GM23338 (cell line): ENCODE measurements at regions not wholly inside any gene's neighbourhood (a gene's known extent, or its start where the extent isn't known, plus 50 kb on each side); places are given as distances from the start of the nearest gene placed in this dataset.

Experiments used
- ATAC-seq: fragments of 200-7000 bp; cut with Tn5 transposase; 3 replicates; pipeline ENCODE4 v1.9.1; 2020
- DNase-seq: peaks from one replicate; pipeline ENCODE4 v3.0.0-alpha.2; 2015; ENCODE audit warnings: low spot score
- H2AFZ ChIP-seq: fragments of 200-600 bp; sonication (generic); 2 replicates; pipeline ENCODE4 v1.8.0; 2016; ENCODE audit warnings: antibody characterized with exemption, mild to moderate bottlenecking, moderate library complexity
- H3F3A ChIP-seq: fragments of 200-600 bp; sonication (generic); replicated peaks from 2 replicates; pipeline ENCODE4 v1.8.0; 2017; ENCODE audit warnings: antibody characterized with exemption, mixed run types, low read depth
- H3K27ac ChIP-seq: fragments of 200-600 bp; sonication (generic); 2 replicates; pipeline ENCODE4 v1.6.1; 2016; ENCODE audit warnings: low read depth
- H3K27me3 ChIP-seq: fragments of 200-600 bp; sonication (generic); 2 replicates; pipeline ENCODE4 v1.8.0; 2016; ENCODE audit warnings: mild to moderate bottlenecking, mixed run types, moderate library complexity; ENCODE audit not compliant: insufficient read depth
- H3K36me3 ChIP-seq: fragments of 200-600 bp; sonication (generic); 2 replicates; pipeline ENCODE4 v1.8.0; 2016; ENCODE audit warnings: mild to moderate bottlenecking; ENCODE audit not compliant: insufficient read depth
- H3K4me1 ChIP-seq: fragments of 200-600 bp; sonication (generic); 2 replicates; pipeline ENCODE4 v1.8.0; 2016; ENCODE audit warnings: mild to moderate bottlenecking, moderate library complexity; ENCODE audit not compliant: insufficient read depth
- H3K4me2 ChIP-seq: fragments of 200-600 bp; sonication (generic); 2 replicates; pipeline ENCODE4 v1.7.1; 2017; ENCODE audit warnings: mixed run types
- H3K4me3 ChIP-seq: fragments of 200-600 bp; sonication (generic); 2 replicates; pipeline ENCODE4 v1.6.1; 2016; ENCODE audit warnings: mixed run types
- H3K79me2 ChIP-seq: fragments of 200-600 bp; sonication (generic); replicated peaks from 2 replicates; pipeline ENCODE4 v1.8.0; 2017; ENCODE audit warnings: mild to moderate bottlenecking; ENCODE audit not compliant: insufficient read depth
- H3K9me2 ChIP-seq: fragments of 200-600 bp; sonication (generic); 2 replicates; pipeline ENCODE4 v1.8.0; 2017; ENCODE audit not compliant: insufficient read depth
- H4K20me1 ChIP-seq: fragments of 200-600 bp; sonication (generic); replicated peaks from 2 replicates; pipeline ENCODE4 v1.8.0; 2017; ENCODE audit warnings: mild to moderate bottlenecking; ENCODE audit not compliant: insufficient read depth
- H3K27ac Mint-ChIP-seq: 2 replicates; pipeline ENCODE4 v1.8.0; 2020; ENCODE audit warnings: inconsistent platforms, mild to moderate bottlenecking, moderate library complexity, mixed read lengths
- H3K27me3 Mint-ChIP-seq: 3 replicates; pipeline ENCODE4 v1.8.0; 2022; ENCODE audit warnings: low read depth, mild to moderate bottlenecking, moderate library complexity, mixed read lengths, inconsistent platforms; ENCODE audit not compliant: insufficient read depth, poor library complexity
- H3K36me3 Mint-ChIP-seq: 3 replicates; pipeline ENCODE4 v1.8.0; 2021; ENCODE audit warnings: low read depth, mild to moderate bottlenecking, inconsistent platforms, moderate library complexity, mixed read lengths
- H3K4me1 Mint-ChIP-seq: 3 replicates; pipeline ENCODE4 v1.8.0; 2020; ENCODE audit warnings: mild to moderate bottlenecking, inconsistent platforms, mixed read lengths
- H3K4me3 Mint-ChIP-seq: 3 replicates; pipeline ENCODE4 v1.8.0; 2021; ENCODE audit warnings: moderate library complexity, mild to moderate bottlenecking, inconsistent platforms, mixed read lengths
- H3K9me3 Mint-ChIP-seq: 3 replicates; pipeline ENCODE4 v1.8.0; 2020; ENCODE audit warnings: moderate library complexity, mild to moderate bottlenecking, inconsistent platforms, mixed read lengths
- CREB1 ChIP-seq: fragments of 250-450 bp; sonication (Bioruptor Pico); IDR thresholded peaks from 2 replicates; pipeline ENCODE4 v1.5.0; 2020; ENCODE audit warnings: low read depth, mild to moderate bottlenecking, moderate library complexity
- EZH2 ChIP-seq: fragments of 200-600 bp; sonication (generic); IDR thresholded peaks from one replicate; pipeline ENCODE4 v1.8.0; 2017; ENCODE audit warnings: antibody characterized with exemption, mild to moderate bottlenecking, low read depth; ENCODE audit not compliant: unreplicated experiment
- EZH2phosphoT487 ChIP-seq: fragments of 200-600 bp; sonication (generic); IDR thresholded peaks from one replicate; pipeline ENCODE4 v1.8.1; 2018; ENCODE audit warnings: antibody characterized with exemption; ENCODE audit not compliant: unreplicated experiment
- JUNB ChIP-seq: IDR thresholded peaks from one replicate; pipeline ENCODE4 v1.6.1; 2016; ENCODE audit warnings: antibody characterized with exemption; ENCODE audit not compliant: unreplicated experiment
- NANOG ChIP-seq: IDR thresholded peaks from 2 replicates; pipeline ENCODE4 v1.6.1; 2016; ENCODE audit warnings: antibody characterized with exemption, borderline replicate concordance
- POLR2AphosphoS5 ChIP-seq: IDR thresholded peaks from 2 replicates; pipeline ENCODE4 v1.6.1; 2016; ENCODE audit warnings: antibody characterized with exemption, low read depth
- STAT1 ChIP-seq: IDR thresholded peaks from one replicate; pipeline ENCODE4 v1.6.1; 2016; ENCODE audit warnings: antibody characterized with exemption; ENCODE audit not compliant: unreplicated experiment
- ZNF114 ChIP-seq: fragments of 250-450 bp; sonication (Bioruptor Pico); IDR thresholded peaks from 2 replicates; pipeline ENCODE4 v1.5.0; 2020; ENCODE audit warnings: mild to moderate bottlenecking, moderate library complexity
- ZNF331 ChIP-seq: fragments of 250-450 bp; sonication (Bioruptor Pico); IDR thresholded peaks from 2 replicates; pipeline ENCODE4 v1.5.0; 2020; ENCODE audit warnings: low read depth, mild to moderate bottlenecking, moderate library complexity
- TF ChIP-seq, protein P1 (sequence below): IDR thresholded peaks from one replicate; pipeline ENCODE4 v1.6.1; 2018; ENCODE audit warnings: antibody characterized with exemption; ENCODE audit not compliant: unreplicated experiment
- TF ChIP-seq, protein P2 (sequence below): IDR thresholded peaks from 2 replicates; pipeline ENCODE4 v1.6.1; 2016; ENCODE audit warnings: antibody characterized with exemption
- TF ChIP-seq, protein P3 (sequence below): fragments of 250-450 bp; sonication (Bioruptor Pico); IDR thresholded peaks from 2 replicates; pipeline ENCODE4 v1.5.0; 2020; ENCODE audit warnings: mild to moderate bottlenecking, moderate library complexity
- TF ChIP-seq, protein P4 (sequence below), 2 experiments: fragments of 200-600 bp in 1 of 2; sonication (generic) in 1 of 2; conservative IDR thresholded peaks; 2 replicates each; pipeline versions ENCODE4 v1.5.1 to v1.6.1; 2016 to 2017; ENCODE audit warnings: antibody characterized with exemption in 2 of 2, low read depth in 2 of 2, mild to moderate bottlenecking in 2 of 2, moderate library complexity in 1 of 2

DNA sequence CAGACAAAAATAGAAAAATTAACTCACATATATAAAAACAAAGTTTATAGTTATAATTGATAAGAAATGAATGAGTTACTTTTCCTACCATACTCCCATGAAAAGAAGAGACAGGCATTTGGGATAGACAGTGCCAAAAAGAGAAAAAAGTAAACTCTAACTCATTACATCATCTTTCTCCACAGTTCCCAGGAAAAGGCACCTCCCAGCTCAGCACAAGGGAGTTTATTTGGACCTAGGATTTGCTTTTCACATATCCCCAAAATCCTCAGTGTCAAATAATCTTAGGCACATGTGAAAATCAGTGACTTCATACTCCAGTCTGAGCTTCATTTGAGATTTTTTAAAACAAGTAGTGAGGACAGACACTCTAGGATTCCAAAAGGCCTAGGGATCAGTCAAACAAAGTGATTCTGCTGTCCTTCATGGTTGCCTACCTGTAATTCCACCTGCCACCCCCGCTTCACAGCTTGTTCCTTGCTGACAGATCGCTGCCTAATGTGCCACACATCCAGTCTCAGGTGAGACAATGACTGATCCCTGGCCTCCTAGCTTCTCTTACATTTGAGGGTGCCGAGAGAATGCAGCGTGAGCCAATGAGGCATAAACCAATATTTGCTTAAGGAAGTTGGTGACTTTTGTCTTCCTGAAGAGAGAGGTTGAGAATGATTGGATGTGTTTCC lies 573.7 kb downstream of the TBL1XR1 start:
- Histone ChIP-seq H3F3A (no peaks in the 10 kb centered on the region), H3K4me1 (no peaks in the 10 kb centered on the region), H3K4me2 (no peak overlapping the region), H3K9me2 (no peaks in the 10 kb centered on the region), H3K27ac (no peak overlapping the region), H3K79me2 (no peaks in the 10 kb centered on the region), H3K4me3 (no peak overlapping the region), H4K20me1 (no peaks in the 10 kb centered on the region), H3K27me3 (no peaks in the 10 kb centered on the region), H2AFZ (peak overlapping the region; percentile 44; the same call in 1 of the 2 replicates), H3K36me3 (no peaks in the 10 kb centered on the region)
- Mint-ChIP-seq H3K4me1 (no peaks in the 10 kb centered on the region), H3K27me3 (no peaks in the 10 kb centered on the region), H3K4me3 (no peak overlapping the region), H3K36me3 (no peaks in the 10 kb centered on the region), H3K9me3 (no peaks in the 10 kb centered on the region), H3K27ac (no peak overlapping the region)
- DNase-seq (no peak), ATAC-seq (no peak)
- TF ChIP-seq NANOG (no peak), ZNF114 (CRISPR knock-in tag) (no peak), EZH2phosphoT487 (no peak), STAT1 (no peak), POLR2AphosphoS5 (no peak), ZNF331 (CRISPR knock-in tag) (no peak), EZH2 (no peak), CREB1 (CRISPR knock-in tag) (no peak), JUNB (no peak)
- TF ChIP-seq, protein P1, sequence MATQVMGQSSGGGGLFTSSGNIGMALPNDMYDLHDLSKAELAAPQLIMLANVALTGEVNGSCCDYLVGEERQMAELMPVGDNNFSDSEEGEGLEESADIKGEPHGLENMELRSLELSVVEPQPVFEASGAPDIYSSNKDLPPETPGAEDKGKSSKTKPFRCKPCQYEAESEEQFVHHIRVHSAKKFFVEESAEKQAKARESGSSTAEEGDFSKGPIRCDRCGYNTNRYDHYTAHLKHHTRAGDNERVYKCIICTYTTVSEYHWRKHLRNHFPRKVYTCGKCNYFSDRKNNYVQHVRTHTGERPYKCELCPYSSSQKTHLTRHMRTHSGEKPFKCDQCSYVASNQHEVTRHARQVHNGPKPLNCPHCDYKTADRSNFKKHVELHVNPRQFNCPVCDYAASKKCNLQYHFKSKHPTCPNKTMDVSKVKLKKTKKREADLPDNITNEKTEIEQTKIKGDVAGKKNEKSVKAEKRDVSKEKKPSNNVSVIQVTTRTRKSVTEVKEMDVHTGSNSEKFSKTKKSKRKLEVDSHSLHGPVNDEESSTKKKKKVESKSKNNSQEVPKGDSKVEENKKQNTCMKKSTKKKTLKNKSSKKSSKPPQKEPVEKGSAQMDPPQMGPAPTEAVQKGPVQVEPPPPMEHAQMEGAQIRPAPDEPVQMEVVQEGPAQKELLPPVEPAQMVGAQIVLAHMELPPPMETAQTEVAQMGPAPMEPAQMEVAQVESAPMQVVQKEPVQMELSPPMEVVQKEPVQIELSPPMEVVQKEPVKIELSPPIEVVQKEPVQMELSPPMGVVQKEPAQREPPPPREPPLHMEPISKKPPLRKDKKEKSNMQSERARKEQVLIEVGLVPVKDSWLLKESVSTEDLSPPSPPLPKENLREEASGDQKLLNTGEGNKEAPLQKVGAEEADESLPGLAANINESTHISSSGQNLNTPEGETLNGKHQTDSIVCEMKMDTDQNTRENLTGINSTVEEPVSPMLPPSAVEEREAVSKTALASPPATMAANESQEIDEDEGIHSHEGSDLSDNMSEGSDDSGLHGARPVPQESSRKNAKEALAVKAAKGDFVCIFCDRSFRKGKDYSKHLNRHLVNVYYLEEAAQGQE: no peak
- TF ChIP-seq, protein P2, sequence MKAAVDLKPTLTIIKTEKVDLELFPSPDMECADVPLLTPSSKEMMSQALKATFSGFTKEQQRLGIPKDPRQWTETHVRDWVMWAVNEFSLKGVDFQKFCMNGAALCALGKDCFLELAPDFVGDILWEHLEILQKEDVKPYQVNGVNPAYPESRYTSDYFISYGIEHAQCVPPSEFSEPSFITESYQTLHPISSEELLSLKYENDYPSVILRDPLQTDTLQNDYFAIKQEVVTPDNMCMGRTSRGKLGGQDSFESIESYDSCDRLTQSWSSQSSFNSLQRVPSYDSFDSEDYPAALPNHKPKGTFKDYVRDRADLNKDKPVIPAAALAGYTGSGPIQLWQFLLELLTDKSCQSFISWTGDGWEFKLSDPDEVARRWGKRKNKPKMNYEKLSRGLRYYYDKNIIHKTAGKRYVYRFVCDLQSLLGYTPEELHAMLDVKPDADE: no peak
- TF ChIP-seq, protein P3, sequence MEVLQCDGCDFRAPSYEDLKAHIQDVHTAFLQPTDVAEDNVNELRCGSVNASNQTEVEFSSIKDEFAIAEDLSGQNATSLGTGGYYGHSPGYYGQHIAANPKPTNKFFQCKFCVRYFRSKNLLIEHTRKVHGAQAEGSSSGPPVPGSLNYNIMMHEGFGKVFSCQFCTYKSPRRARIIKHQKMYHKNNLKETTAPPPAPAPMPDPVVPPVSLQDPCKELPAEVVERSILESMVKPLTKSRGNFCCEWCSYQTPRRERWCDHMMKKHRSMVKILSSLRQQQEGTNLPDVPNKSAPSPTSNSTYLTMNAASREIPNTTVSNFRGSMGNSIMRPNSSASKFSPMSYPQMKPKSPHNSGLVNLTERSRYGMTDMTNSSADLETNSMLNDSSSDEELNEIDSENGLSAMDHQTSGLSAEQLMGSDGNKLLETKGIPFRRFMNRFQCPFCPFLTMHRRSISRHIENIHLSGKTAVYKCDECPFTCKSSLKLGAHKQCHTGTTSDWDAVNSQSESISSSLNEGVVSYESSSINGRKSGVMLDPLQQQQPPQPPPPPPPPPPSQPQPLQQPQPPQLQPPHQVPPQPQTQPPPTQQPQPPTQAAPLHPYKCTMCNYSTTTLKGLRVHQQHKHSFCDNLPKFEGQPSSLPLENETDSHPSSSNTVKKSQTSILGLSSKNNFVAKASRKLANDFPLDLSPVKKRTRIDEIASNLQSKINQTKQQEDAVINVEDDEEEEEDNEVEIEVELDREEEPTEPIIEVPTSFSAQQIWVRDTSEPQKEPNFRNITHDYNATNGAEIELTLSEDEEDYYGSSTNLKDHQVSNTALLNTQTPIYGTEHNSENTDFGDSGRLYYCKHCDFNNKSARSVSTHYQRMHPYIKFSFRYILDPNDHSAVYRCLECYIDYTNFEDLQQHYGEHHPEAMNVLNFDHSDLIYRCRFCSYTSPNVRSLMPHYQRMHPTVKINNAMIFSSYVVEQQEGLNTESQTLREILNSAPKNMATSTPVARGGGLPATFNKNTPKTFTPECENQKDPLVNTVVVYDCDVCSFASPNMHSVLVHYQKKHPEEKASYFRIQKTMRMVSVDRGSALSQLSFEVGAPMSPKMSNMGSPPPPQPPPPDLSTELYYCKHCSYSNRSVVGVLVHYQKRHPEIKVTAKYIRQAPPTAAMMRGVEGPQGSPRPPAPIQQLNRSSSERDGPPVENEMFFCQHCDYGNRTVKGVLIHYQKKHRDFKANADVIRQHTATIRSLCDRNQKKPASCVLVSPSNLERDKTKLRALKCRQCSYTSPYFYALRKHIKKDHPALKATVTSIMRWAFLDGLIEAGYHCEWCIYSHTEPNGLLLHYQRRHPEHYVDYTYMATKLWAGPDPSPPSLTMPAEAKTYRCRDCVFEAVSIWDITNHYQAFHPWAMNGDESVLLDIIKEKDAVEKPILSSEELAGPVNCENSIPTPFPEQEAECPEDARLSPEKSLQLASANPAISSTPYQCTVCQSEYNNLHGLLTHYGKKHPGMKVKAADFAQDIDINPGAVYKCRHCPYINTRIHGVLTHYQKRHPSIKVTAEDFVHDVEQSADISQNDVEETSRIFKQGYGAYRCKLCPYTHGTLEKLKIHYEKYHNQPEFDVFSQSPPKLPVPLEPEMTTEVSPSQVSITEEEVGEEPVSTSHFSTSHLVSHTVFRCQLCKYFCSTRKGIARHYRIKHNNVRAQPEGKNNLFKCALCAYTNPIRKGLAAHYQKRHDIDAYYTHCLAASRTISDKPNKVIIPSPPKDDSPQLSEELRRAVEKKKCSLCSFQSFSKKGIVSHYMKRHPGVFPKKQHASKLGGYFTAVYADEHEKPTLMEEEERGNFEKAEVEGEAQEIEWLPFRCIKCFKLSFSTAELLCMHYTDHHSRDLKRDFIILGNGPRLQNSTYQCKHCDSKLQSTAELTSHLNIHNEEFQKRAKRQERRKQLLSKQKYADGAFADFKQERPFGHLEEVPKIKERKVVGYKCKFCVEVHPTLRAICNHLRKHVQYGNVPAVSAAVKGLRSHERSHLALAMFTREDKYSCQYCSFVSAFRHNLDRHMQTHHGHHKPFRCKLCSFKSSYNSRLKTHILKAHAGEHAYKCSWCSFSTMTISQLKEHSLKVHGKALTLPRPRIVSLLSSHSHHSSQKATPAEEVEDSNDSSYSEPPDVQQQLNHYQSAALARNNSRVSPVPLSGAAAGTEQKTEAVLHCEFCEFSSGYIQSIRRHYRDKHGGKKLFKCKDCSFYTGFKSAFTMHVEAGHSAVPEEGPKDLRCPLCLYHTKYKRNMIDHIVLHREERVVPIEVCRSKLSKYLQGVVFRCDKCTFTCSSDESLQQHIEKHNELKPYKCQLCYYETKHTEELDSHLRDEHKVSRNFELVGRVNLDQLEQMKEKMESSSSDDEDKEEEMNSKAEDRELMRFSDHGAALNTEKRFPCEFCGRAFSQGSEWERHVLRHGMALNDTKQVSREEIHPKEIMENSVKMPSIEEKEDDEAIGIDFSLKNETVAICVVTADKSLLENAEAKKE: no peak
- TF ChIP-seq, protein P4, sequence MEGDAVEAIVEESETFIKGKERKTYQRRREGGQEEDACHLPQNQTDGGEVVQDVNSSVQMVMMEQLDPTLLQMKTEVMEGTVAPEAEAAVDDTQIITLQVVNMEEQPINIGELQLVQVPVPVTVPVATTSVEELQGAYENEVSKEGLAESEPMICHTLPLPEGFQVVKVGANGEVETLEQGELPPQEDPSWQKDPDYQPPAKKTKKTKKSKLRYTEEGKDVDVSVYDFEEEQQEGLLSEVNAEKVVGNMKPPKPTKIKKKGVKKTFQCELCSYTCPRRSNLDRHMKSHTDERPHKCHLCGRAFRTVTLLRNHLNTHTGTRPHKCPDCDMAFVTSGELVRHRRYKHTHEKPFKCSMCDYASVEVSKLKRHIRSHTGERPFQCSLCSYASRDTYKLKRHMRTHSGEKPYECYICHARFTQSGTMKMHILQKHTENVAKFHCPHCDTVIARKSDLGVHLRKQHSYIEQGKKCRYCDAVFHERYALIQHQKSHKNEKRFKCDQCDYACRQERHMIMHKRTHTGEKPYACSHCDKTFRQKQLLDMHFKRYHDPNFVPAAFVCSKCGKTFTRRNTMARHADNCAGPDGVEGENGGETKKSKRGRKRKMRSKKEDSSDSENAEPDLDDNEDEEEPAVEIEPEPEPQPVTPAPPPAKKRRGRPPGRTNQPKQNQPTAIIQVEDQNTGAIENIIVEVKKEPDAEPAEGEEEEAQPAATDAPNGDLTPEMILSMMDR (conservative IDR thresholded peaks at IDR 0.05; ENCODE audit: low read depth in 2 of 2): no peak
